PFSK-1 (cell line): ENCODE measurements at regions not wholly inside any gene's neighbourhood (a gene's known extent, or its start where the extent isn't known, plus 50 kb on each side); places are given as distances from the start of the nearest gene placed in this dataset.

Experiments used
- POLR2AphosphoS5 ChIP-seq: IDR thresholded peaks from 2 replicates; pipeline ENCODE4 v1.6.1; 2012; ENCODE audit warnings: low read depth, mild to moderate bottlenecking, control low read depth, low read length, moderate library complexity
- SIN3A ChIP-seq: IDR thresholded peaks from 2 replicates; pipeline ENCODE4 v1.6.1; 2012; ENCODE audit warnings: mild to moderate bottlenecking, low read length, moderate library complexity, borderline replicate concordance; ENCODE audit not compliant: insufficient read depth

- no peak for TF ChIP-seq SIN3A
- TF ChIP-seq POLR2AphosphoS5 = no peak
These were observed 401.5 kb upstream of the TRIB2 start for GRCh38 chr2:12315224-12315623.
